GM12878 (cell line): ENCODE measurements at regions not wholly inside any gene's neighbourhood (a gene's known extent, or its start where the extent isn't known, plus 50 kb on each side); places are given as distances from the start of the nearest gene placed in this dataset.

Experiments
- ATAC-seq: fragments of 200-7000 bp; cut with Tn5 transposase; 3 replicates; pipeline ENCODE4 v1.9.1; 2020; ENCODE audit warnings: mild to moderate bottlenecking, moderate library complexity
- BruUV-seq: library from RNA; stranded (reverse); fragments of 400-500 nt; replicated peaks from 2 replicates; lab custom pipeline; 2021; lab: Mats Ljungman, UMichigan
- CTCF ChIA-PET: fragments of 300-600 bp; sonication (Branson Sonifier 250); formaldehyde crosslinking; extraction: SDS; loops from one replicate; lab custom pipeline; 2021; ENCODE audit warnings: inconsistent platforms; lab: Yijun Ruan, JAX
- POLR2A ChIA-PET: fragments of 350-600 bp; formaldehyde crosslinking; extraction: SDS; loops from one replicate; lab custom pipeline; 2021; ENCODE audit warnings: inconsistent platforms; lab: Charles Lee
- RAD21 ChIA-PET: fragments of 300-600 bp; sonication (Branson Sonifier 250); formaldehyde crosslinking; loops from one replicate; lab custom pipeline; 2023; ENCODE audit warnings: antibody characterized with exemption; ENCODE audit not compliant: unreplicated experiment; lab: Charles Lee
- SMC1A ChIA-PET: fragments of 300-600 bp; sonication (Branson Sonifier 250); formaldehyde crosslinking; loops from one replicate; lab custom pipeline; 2023; ENCODE audit not compliant: unreplicated experiment, uncharacterized antibody; lab: Charles Lee
- DNase-seq: peaks from one replicate; pipeline ENCODE4 v3.0.0-alpha.2; 2011; ENCODE audit warnings: low read depth, low spot score
- FAIRE-seq: peaks from 3 replicates; lab custom pipeline; 2011; peaks lifted over from hg19 to GRCh38; lab: Jason Lieb, UNC
- H2AFZ ChIP-seq: 2 replicates; pipeline ENCODE4 v1.6.0; 2011; ENCODE audit warnings: low read depth, low read length, control low read depth; ENCODE audit not compliant: control insufficient read depth
- H3K27ac ChIP-seq: 2 replicates; pipeline ENCODE4 v1.5.1; 2011; ENCODE audit warnings: control low read depth; ENCODE audit not compliant: control insufficient read depth, insufficient read depth
- H3K27me3 ChIP-seq, 2 experiments: replicated peaks in 1 of 2; 2 replicates each; pipeline versions ENCODE4 v1.6.0 to v1.6.1; 2011; ENCODE audit warnings: low read length in 1 of 2; ENCODE audit not compliant: control insufficient read depth in 2 of 2, insufficient read depth in 2 of 2
- H3K36me3 ChIP-seq, 2 experiments: 2 replicates each; pipeline ENCODE4 v1.5.1; 2011; ENCODE audit warnings: low read length in 1 of 2; ENCODE audit not compliant: control insufficient read depth in 2 of 2, insufficient read depth in 2 of 2
- H3K4me1 ChIP-seq: 2 replicates; pipeline ENCODE4 v1.6.1; 2011; ENCODE audit warnings: mild to moderate bottlenecking, low read length, moderate library complexity, mixed read lengths; ENCODE audit not compliant: control insufficient read depth, insufficient read depth
- H3K4me2 ChIP-seq: 2 replicates; pipeline ENCODE4 v1.6.0; 2011; ENCODE audit warnings: control low read depth; ENCODE audit not compliant: control insufficient read depth, insufficient read depth
- H3K4me3 ChIP-seq: fragments of 200-600 bp; sonication (generic); 2 replicates; pipeline ENCODE4 v1.5.1; 2016
- H3K79me2 ChIP-seq: 2 replicates; pipeline ENCODE4 v1.6.0; 2011; ENCODE audit warnings: low read length; ENCODE audit not compliant: control insufficient read depth, insufficient read depth
- H3K9ac ChIP-seq: 2 replicates; pipeline ENCODE4 v1.8.0; 2011; ENCODE audit warnings: low read length, control low read depth, mixed read lengths; ENCODE audit not compliant: control insufficient read depth, insufficient read depth
- H3K9me3 ChIP-seq: replicated peaks from 3 replicates; pipeline ENCODE4 v1.5.1; 2011; ENCODE audit warnings: mild to moderate bottlenecking, low read length; ENCODE audit not compliant: control insufficient read depth, insufficient read depth
- H4K20me1 ChIP-seq: 2 replicates; pipeline ENCODE4 v1.6.0; 2011; ENCODE audit not compliant: control insufficient read depth, insufficient read depth
- BHLHE40 ChIP-seq, 2 experiments: fragments of 450-650 bp in 1 of 2; IDR thresholded peaks; 2 replicates each; pipeline ENCODE4 v1.6.1; 2011 to 2017; ENCODE audit warnings: low read depth in 2 of 2, borderline replicate concordance in 1 of 2, improper control_type of control experiment in 1 of 2, low read length in 1 of 2, mild to moderate bottlenecking in 1 of 2
- IKZF2 ChIP-seq, 2 experiments: fragments of 450-650 bp; IDR thresholded peaks; 2 replicates each; pipeline ENCODE4 v1.6.1; 2017; ENCODE audit warnings: mild to moderate bottlenecking in 2 of 2, moderate library complexity in 2 of 2
- MTA3 ChIP-seq: IDR thresholded peaks from 2 replicates; pipeline ENCODE4 v1.6.1; 2012; ENCODE audit warnings: low read length, inconsistent platforms, borderline replicate concordance
- NBN ChIP-seq: fragments of 450-650 bp; IDR thresholded peaks from 2 replicates; pipeline ENCODE4 v1.6.1; 2016
- NR2F1 ChIP-seq: fragments of 450-650 bp; conservative IDR thresholded peaks from 2 replicates; pipeline ENCODE4 v1.6.1; 2017; ENCODE audit warnings: mild to moderate bottlenecking
- POLR2A ChIP-seq: IDR thresholded peaks from 2 replicates; pipeline ENCODE4 v1.6.1; 2011; ENCODE audit warnings: low read depth, mild to moderate bottlenecking, low read length
- RAD51 ChIP-seq: fragments of 450-650 bp; IDR thresholded peaks from 2 replicates; pipeline ENCODE4 v1.6.1; 2016; ENCODE audit warnings: moderate library complexity, mild to moderate bottlenecking, inconsistent platforms
- RCOR1 ChIP-seq: conservative IDR thresholded peaks from 2 replicates; pipeline ENCODE4 v1.6.1; 2012; ENCODE audit warnings: low read depth, low read length, improper control_type of control experiment
- SIN3A ChIP-seq: IDR thresholded peaks from 2 replicates; pipeline ENCODE4 v1.6.1; 2012; ENCODE audit warnings: low read depth, low read length, improper control_type of control experiment
- ZNF274 ChIP-seq: IDR thresholded peaks from one replicate; pipeline ENCODE4 v1.8.0; 2011; ENCODE audit not compliant: insufficient read length, insufficient read depth
- WGBS: methylation state at CpG from one replicate; pipeline ENCODE4 v1.1.6; 2016; ENCODE audit warnings: low lambda C conversion rate; ENCODE audit not compliant: insufficient replicate concordance, insufficient coverage; ENCODE audit errors: missing lambda C conversion rate; 5-methylcytosine and 5-hydroxymethylcytosine counted together
- in situ Hi-C: fragments of 300-500 bp; cut with MboI; formaldehyde crosslinking; loops from 9 replicates; pipeline ENCODE4 v1.14.3; 2018; ENCODE audit warnings: mixed read lengths
- intact Hi-C: fragments of 100-400 bp; cut with micrococcal nuclease; formaldehyde crosslinking; loops from one replicate; pipeline ENCODE4 v1.14.2; 2022; ENCODE audit not compliant: unreplicated experiment
- TF ChIP-seq, protein P1 (sequence below): IDR thresholded peaks from 2 replicates; pipeline ENCODE4 v1.6.1; 2012; ENCODE audit warnings: low read depth, low read length, improper control_type of control experiment
- TF ChIP-seq, protein P2 (sequence below): IDR thresholded peaks from 2 replicates; pipeline ENCODE4 v1.6.1; 2012; ENCODE audit warnings: mild to moderate bottlenecking, low read depth, low read length
- TF ChIP-seq, protein P3 (sequence below): fragments of 450-650 bp; IDR thresholded peaks from 2 replicates; pipeline ENCODE4 v1.6.1; 2017; ENCODE audit warnings: mild to moderate bottlenecking, moderate library complexity

DNA sequence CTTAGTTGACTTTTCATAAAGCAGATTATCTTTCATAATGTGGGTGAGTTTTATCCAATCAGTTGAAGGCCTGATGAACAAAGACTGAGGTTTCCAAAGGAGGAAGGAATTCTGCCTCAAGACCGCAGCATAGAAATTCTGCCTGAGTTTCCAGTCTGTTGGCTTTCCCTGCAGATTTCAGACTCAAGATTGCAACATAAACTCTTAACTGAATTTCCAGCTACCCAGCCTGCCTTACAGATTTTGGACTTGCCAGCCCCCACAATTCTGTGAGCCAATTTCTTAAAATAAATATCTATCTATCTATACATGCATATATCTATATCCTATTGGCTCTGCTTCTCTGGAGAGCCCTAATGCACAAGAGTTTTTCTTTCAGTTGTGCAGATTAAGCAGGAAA lies 57.3 kb upstream of the SMLR1 start (continued):
- TF ChIP-seq, protein P1, sequence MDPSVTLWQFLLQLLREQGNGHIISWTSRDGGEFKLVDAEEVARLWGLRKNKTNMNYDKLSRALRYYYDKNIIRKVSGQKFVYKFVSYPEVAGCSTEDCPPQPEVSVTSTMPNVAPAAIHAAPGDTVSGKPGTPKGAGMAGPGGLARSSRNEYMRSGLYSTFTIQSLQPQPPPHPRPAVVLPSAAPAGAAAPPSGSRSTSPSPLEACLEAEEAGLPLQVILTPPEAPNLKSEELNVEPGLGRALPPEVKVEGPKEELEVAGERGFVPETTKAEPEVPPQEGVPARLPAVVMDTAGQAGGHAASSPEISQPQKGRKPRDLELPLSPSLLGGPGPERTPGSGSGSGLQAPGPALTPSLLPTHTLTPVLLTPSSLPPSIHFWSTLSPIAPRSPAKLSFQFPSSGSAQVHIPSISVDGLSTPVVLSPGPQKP, result no peak
- TF ChIP-seq ZNF274 (no peak), RCOR1 (no peak), RAD51 (no peak), NBN (no peak), SIN3A (no peak), MTA3 (no peak), POLR2A (no peak), IKZF2 (IDR thresholded peaks at IDR 0.05) (no peak), NR2F1 (no peak)
- TF ChIP-seq, protein P2, sequence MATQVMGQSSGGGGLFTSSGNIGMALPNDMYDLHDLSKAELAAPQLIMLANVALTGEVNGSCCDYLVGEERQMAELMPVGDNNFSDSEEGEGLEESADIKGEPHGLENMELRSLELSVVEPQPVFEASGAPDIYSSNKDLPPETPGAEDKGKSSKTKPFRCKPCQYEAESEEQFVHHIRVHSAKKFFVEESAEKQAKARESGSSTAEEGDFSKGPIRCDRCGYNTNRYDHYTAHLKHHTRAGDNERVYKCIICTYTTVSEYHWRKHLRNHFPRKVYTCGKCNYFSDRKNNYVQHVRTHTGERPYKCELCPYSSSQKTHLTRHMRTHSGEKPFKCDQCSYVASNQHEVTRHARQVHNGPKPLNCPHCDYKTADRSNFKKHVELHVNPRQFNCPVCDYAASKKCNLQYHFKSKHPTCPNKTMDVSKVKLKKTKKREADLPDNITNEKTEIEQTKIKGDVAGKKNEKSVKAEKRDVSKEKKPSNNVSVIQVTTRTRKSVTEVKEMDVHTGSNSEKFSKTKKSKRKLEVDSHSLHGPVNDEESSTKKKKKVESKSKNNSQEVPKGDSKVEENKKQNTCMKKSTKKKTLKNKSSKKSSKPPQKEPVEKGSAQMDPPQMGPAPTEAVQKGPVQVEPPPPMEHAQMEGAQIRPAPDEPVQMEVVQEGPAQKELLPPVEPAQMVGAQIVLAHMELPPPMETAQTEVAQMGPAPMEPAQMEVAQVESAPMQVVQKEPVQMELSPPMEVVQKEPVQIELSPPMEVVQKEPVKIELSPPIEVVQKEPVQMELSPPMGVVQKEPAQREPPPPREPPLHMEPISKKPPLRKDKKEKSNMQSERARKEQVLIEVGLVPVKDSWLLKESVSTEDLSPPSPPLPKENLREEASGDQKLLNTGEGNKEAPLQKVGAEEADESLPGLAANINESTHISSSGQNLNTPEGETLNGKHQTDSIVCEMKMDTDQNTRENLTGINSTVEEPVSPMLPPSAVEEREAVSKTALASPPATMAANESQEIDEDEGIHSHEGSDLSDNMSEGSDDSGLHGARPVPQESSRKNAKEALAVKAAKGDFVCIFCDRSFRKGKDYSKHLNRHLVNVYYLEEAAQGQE, result no peak

DNA sequence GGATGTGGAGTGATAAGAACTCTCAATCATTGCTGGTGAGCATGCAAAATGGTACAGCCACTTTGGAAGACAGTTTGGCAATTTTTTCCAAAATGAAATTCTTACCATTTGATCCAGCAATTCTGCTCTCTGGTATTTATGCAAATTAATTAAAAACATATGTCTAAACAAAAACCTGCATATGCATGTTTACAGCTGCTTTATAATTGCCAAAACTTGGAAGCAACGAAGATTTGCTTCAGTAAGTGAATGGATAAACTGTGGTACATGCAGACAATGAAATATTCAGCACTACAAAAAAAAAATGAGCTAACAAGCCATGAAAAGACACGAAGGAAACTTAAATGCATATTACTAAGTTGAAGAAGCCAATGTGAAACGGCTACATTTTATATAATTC lies 55.5 kb upstream of the SMLR1 start:
- ChIA-PET SMC1A (interaction anchor here (1.0 to 1.9 kb wide), 2 partner anchors 22 to 65 kb away, joined by 3 to 4 read pairs; no protein-coding TSS in a partner anchor), RAD21 (no interaction called here), CTCF (no interaction called here), POLR2A (no interaction called here)
- ATAC-seq (no peak), DNase-seq (no peak), FAIRE-seq (no peak)
- H3K4me3 ChIP-seq, result no peak overlapping the region
- H3K4me2 ChIP-seq, result no peak overlapping the region
- H3K27ac ChIP-seq, result no peak overlapping the region
- H2AFZ ChIP-seq, result no peak overlapping the region
- H3K4me1 ChIP-seq, result peaks cover 10% of the 10 kb centered on the region
- H4K20me1 ChIP-seq, result no peaks in the 10 kb centered on the region
- 1% methylated on average over 3 of the region's 3 CpGs for WGBS
- in situ Hi-C loops (no loop called here), intact Hi-C loops (no loop called here)
- H3K27me3 ChIP-seq, result no peaks in the 10 kb centered on the region
- no peak for TF ChIP-seq BHLHE40 (IDR thresholded peaks at IDR 0.05; ENCODE audit: borderline replicate concordance in 1 of 2, low read depth in 2 of 2, low read length in 1 of 2)
- TF ChIP-seq, protein P3, sequence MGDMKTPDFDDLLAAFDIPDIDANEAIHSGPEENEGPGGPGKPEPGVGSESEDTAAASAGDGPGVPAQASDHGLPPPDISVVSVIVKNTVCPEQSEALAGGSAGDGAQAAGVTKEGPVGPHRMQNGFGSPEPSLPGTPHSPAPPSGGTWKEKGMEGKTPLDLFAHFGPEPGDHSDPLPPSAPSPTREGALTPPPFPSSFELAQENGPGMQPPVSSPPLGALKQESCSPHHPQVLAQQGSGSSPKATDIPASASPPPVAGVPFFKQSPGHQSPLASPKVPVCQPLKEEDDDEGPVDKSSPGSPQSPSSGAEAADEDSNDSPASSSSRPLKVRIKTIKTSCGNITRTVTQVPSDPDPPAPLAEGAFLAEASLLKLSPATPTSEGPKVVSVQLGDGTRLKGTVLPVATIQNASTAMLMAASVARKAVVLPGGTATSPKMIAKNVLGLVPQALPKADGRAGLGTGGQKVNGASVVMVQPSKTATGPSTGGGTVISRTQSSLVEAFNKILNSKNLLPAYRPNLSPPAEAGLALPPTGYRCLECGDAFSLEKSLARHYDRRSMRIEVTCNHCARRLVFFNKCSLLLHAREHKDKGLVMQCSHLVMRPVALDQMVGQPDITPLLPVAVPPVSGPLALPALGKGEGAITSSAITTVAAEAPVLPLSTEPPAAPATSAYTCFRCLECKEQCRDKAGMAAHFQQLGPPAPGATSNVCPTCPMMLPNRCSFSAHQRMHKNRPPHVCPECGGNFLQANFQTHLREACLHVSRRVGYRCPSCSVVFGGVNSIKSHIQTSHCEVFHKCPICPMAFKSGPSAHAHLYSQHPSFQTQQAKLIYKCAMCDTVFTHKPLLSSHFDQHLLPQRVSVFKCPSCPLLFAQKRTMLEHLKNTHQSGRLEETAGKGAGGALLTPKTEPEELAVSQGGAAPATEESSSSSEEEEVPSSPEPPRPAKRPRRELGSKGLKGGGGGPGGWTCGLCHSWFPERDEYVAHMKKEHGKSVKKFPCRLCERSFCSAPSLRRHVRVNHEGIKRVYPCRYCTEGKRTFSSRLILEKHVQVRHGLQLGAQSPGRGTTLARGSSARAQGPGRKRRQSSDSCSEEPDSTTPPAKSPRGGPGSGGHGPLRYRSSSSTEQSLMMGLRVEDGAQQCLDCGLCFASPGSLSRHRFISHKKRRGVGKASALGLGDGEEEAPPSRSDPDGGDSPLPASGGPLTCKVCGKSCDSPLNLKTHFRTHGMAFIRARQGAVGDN, result no peak
- no peaks in the 10 kb centered on the region for H3K36me3 ChIP-seq
- no peaks in the 10 kb centered on the region for H3K9me3 ChIP-seq
- no peaks in the 10 kb centered on the region for H3K79me2 ChIP-seq
- BruUV-seq, result no TSS peak
- no peak overlapping the region for H3K9ac ChIP-seq
